ENCODE measurements at regions not wholly inside any gene's neighbourhood (a gene's known extent, or its start where the extent isn't known, plus 50 kb on each side); places are given as distances from the start of the nearest gene placed in this dataset.

DNA sequence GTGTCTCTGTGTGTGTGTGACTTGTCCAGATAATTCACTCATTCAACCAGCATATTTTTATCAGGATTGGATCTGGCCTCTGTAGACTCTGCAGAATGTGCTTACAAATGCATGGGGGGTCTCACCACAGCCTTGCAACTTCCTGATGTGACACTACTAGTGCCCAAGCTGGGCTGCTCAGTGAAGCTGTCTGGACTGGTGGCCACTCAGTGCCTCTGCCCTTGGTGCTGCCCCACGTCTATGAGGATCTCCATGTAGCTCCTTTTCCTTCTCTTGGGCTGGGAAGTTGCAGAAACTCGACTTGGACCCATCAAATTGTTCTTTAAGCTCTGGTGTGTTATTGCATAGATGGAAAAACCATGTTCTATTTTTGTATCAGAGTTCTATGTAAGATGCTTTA, 75.8 kb downstream of the NRN1 start:
- Histone ChIP-seq H3K4me1 (ENCODE audit: control insufficient read depth in 2 of 2, insufficient read depth in 2 of 2, low read length in 2 of 2) (no peaks in the 10 kb centered on the region), H3K9me3 (ENCODE audit: control insufficient read depth in 2 of 2, low read length in 2 of 2) (no peaks in the 10 kb centered on the region), H3K9ac (ENCODE audit: low read depth in 1 of 2, low read length in 2 of 2) (no peak overlapping the region), H3K36me3 (ENCODE audit: control insufficient read depth in 2 of 2, insufficient read depth in 2 of 2, low read length in 2 of 2) (no peaks in the 10 kb centered on the region), H3K27me3 (ENCODE audit: control insufficient read depth in 2 of 2, insufficient read depth in 2 of 2, low read length in 2 of 2) (no peaks in the 10 kb centered on the region), H3K27ac (ENCODE audit: low read depth in 2 of 2, low read length in 2 of 2) (no peak overlapping the region), H3K4me3 (ENCODE audit: low read length in 2 of 2) (no peak overlapping the region)

DNA sequence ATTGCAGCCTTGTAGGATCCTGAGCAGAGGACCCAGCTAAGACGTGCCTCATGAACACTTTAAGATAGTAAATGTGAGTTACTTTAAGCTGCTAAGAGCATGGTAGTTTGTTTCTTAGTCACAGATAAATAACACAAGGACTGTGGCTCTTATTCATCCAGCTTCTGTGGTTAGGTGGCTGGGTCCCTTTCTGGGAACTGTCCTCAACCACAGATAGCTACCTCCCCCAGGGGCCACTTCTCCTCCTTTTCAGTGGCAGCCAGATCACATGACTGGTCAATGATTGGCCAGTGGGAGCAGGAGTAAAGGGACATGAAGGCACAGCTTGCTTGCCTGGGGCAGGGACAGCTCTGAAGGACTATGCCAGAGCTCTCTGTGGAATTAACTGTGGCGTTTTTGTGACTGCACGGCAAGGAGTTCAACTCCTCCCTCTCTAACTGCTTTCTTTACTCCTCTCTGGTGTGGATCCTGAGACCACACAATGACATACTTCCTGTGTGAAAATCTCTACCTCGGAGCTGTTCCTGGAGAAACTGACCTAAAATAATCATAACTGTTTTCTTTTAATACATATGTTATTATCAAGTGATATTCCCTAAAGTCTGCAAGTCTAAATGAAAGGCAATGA, 76.5 kb downstream of the NRN1 start:
- no peaks in the 10 kb centered on the region for H3K4me1 ChIP-seq (ENCODE audit: control insufficient read depth in 2 of 2, insufficient read depth in 2 of 2, low read length in 2 of 2)
- no peaks in the 10 kb centered on the region for H3K36me3 ChIP-seq (ENCODE audit: control insufficient read depth in 2 of 2, insufficient read depth in 2 of 2, low read length in 2 of 2)
- no peak overlapping the region for H3K4me3 ChIP-seq (ENCODE audit: low read length in 2 of 2)
- H3K27me3 ChIP-seq (ENCODE audit: control insufficient read depth in 2 of 2, insufficient read depth in 2 of 2, low read length in 2 of 2): no peaks in the 10 kb centered on the region
- H3K9ac ChIP-seq (ENCODE audit: low read depth in 1 of 2, low read length in 2 of 2): no peak overlapping the region
- H3K27ac ChIP-seq (ENCODE audit: low read depth in 2 of 2, low read length in 2 of 2): no peak overlapping the region
- H3K9me3 ChIP-seq (ENCODE audit: control insufficient read depth in 2 of 2, low read length in 2 of 2): no peaks in the 10 kb centered on the region

DNA sequence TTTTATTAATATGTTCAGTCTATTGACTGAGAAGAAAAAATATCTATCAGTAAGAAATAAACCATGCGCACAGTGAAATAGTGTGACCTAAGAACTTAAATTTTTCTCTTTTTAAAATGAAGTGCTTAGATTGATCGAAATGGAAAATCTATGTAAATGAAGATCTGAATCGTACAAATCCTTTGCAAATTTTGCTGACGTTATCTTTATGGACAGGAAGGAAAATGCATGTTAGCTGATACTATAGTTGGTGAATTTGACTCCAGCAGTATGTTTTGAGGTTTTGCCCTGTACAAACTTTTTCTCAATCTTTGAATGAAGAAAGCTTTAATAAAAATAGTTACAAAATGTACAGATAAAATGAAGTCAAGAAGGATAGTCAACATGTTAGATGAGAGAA, 82.9 kb downstream of the NRN1 start:
- Histone ChIP-seq H3K27ac (ENCODE audit: low read depth in 2 of 2, low read length in 2 of 2) (no peak overlapping the region), H3K4me1 (ENCODE audit: control insufficient read depth in 2 of 2, insufficient read depth in 2 of 2, low read length in 2 of 2) (no peaks in the 10 kb centered on the region), H3K4me3 (ENCODE audit: low read length in 2 of 2) (no peak overlapping the region), H3K9me3 (ENCODE audit: control insufficient read depth in 2 of 2, low read length in 2 of 2) (no peaks in the 10 kb centered on the region), H3K27me3 (ENCODE audit: control insufficient read depth in 2 of 2, insufficient read depth in 2 of 2, low read length in 2 of 2) (no peaks in the 10 kb centered on the region), H3K36me3 (ENCODE audit: control insufficient read depth in 2 of 2, insufficient read depth in 2 of 2, low read length in 2 of 2) (no peaks in the 10 kb centered on the region), H3K9ac (ENCODE audit: low read depth in 1 of 2, low read length in 2 of 2) (no peak overlapping the region)

DNA sequence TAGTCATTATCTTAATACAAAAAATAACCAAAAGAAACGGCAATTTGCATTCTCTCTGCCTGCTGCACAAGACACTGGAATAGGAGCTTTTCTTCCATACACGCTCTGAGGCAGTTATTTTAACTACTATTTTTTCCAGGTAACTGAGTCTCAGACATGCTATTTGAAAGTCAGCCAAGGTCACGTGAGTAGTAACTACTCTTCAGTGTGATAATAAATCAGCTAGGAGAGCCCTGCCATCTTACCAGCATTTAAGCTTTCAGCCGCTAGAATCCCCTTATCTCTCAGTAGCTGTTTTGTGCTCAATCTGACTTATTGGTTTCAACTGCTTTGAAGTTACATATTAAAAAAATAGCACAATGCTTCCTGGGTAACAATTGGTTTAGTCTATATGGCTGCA, 84.5 kb downstream of the NRN1 start:
- Histone ChIP-seq H3K27me3 (ENCODE audit: control insufficient read depth in 2 of 2, insufficient read depth in 2 of 2, low read length in 2 of 2) (peaks cover 0 to 2% of the 10 kb centered on the region in 2 donors), H3K4me1 (ENCODE audit: control insufficient read depth in 2 of 2, insufficient read depth in 2 of 2, low read length in 2 of 2) (no peaks in the 10 kb centered on the region), H3K36me3 (ENCODE audit: control insufficient read depth in 2 of 2, insufficient read depth in 2 of 2, low read length in 2 of 2) (no peaks in the 10 kb centered on the region)

DNA sequence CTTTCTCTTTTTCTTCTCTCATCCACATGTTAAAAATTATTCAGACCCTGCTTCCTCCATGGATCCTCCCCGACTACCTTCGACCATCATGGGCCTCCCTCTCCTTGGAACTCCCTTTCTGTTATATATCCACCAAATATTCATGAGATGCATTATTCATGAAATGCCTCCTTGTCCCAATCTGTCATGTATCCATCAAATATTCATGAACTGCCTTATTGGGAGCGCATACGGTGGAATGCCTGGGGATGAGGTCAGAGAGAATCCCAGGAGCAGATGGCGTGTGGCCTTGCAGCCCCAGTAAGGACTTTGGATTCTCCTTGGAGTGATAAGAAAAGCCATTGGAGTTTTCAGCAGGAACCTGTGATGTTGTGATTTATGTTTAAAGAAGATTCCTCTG, 97.0 kb downstream of the NRN1 start:
- Histone ChIP-seq H3K9ac (ENCODE audit: low read depth in 1 of 2, low read length in 2 of 2) (no peak overlapping the region), H3K4me3 (ENCODE audit: low read length in 2 of 2) (no peak overlapping the region), H3K27me3 (ENCODE audit: control insufficient read depth in 2 of 2, insufficient read depth in 2 of 2, low read length in 2 of 2) (no peaks in the 10 kb centered on the region), H3K4me1 (ENCODE audit: control insufficient read depth in 2 of 2, insufficient read depth in 2 of 2, low read length in 2 of 2) (no peaks in the 10 kb centered on the region), H3K27ac (ENCODE audit: low read depth in 2 of 2, low read length in 2 of 2) (no peak overlapping the region), H3K36me3 (ENCODE audit: control insufficient read depth in 2 of 2, insufficient read depth in 2 of 2, low read length in 2 of 2) (no peaks in the 10 kb centered on the region), H3K9me3 (ENCODE audit: control insufficient read depth in 2 of 2, low read length in 2 of 2) (no peaks in the 10 kb centered on the region)

More for the DNA sequence above, 84.5 kb downstream of the NRN1 start:
- Histone ChIP-seq H3K9ac (ENCODE audit: low read depth in 1 of 2, low read length in 2 of 2) (no peak overlapping the region), H3K9me3 (ENCODE audit: control insufficient read depth in 2 of 2, low read length in 2 of 2) (no peaks in the 10 kb centered on the region), H3K27ac (ENCODE audit: low read depth in 2 of 2, low read length in 2 of 2) (no peak overlapping the region), H3K4me3 (ENCODE audit: low read length in 2 of 2) (no peak overlapping the region)

DNA sequence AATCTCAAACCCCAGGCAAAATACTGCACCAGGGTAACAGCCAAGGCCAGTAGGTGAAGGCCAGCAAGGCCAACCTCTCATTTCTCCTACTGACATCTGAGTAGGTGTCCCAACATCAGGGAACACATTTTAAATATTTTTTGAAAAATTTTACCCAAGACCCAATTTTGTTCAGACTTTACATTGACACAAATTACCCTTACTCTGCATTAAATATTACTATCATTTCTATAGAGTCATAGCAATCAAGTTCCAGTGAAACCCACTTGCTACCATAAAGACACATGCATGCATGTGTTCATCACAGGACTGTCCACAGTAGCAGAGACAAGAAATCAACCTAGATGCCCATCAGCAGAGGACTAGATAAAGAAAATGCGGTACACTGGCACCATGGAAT, 99.9 kb downstream of the NRN1 start:
- Histone ChIP-seq H3K9ac (ENCODE audit: low read depth in 1 of 2, low read length in 2 of 2) (no peak overlapping the region), H3K27ac (ENCODE audit: low read depth in 2 of 2, low read length in 2 of 2) (no peak overlapping the region), H3K4me3 (ENCODE audit: low read length in 2 of 2) (no peak overlapping the region), H3K4me1 (ENCODE audit: control insufficient read depth in 2 of 2, insufficient read depth in 2 of 2, low read length in 2 of 2) (no peaks in the 10 kb centered on the region), H3K27me3 (ENCODE audit: control insufficient read depth in 2 of 2, insufficient read depth in 2 of 2, low read length in 2 of 2) (no peaks in the 10 kb centered on the region), H3K36me3 (ENCODE audit: control insufficient read depth in 2 of 2, insufficient read depth in 2 of 2, low read length in 2 of 2) (no peaks in the 10 kb centered on the region), H3K9me3 (ENCODE audit: control insufficient read depth in 2 of 2, low read length in 2 of 2) (no peaks in the 10 kb centered on the region)

DNA sequence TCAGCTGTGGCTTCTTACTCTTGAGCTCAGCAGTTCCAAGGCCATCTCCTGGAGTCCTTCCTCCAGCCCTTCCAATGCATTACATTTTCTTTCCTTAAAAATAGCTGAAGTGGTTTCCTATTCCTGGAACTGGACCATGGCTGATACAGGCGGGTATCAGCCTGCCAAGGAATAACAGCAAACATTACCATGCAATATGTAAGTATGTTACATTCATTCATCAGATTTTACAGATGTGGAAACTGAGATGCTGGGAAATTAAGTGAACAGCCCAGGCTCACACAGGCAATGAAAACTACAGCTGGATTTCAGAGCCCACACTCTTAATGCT, 100.4 kb downstream of the NRN1 start:
- no peak overlapping the region for H3K4me3 ChIP-seq (ENCODE audit: low read length in 2 of 2)
- H3K9me3 ChIP-seq (ENCODE audit: control insufficient read depth in 2 of 2, low read length in 2 of 2): no peaks in the 10 kb centered on the region
- H3K27ac ChIP-seq (ENCODE audit: low read depth in 2 of 2, low read length in 2 of 2): peak overlapping the region in 1 of 2 donors; percentile 36
- H3K4me1 ChIP-seq (ENCODE audit: control insufficient read depth in 2 of 2, insufficient read depth in 2 of 2, low read length in 2 of 2): no peaks in the 10 kb centered on the region
- no peaks in the 10 kb centered on the region for H3K27me3 ChIP-seq (ENCODE audit: control insufficient read depth in 2 of 2, insufficient read depth in 2 of 2, low read length in 2 of 2)
- H3K9ac ChIP-seq (ENCODE audit: low read depth in 1 of 2, low read length in 2 of 2): no peak overlapping the region
- H3K36me3 ChIP-seq (ENCODE audit: control insufficient read depth in 2 of 2, insufficient read depth in 2 of 2, low read length in 2 of 2): no peaks in the 10 kb centered on the region

DNA sequence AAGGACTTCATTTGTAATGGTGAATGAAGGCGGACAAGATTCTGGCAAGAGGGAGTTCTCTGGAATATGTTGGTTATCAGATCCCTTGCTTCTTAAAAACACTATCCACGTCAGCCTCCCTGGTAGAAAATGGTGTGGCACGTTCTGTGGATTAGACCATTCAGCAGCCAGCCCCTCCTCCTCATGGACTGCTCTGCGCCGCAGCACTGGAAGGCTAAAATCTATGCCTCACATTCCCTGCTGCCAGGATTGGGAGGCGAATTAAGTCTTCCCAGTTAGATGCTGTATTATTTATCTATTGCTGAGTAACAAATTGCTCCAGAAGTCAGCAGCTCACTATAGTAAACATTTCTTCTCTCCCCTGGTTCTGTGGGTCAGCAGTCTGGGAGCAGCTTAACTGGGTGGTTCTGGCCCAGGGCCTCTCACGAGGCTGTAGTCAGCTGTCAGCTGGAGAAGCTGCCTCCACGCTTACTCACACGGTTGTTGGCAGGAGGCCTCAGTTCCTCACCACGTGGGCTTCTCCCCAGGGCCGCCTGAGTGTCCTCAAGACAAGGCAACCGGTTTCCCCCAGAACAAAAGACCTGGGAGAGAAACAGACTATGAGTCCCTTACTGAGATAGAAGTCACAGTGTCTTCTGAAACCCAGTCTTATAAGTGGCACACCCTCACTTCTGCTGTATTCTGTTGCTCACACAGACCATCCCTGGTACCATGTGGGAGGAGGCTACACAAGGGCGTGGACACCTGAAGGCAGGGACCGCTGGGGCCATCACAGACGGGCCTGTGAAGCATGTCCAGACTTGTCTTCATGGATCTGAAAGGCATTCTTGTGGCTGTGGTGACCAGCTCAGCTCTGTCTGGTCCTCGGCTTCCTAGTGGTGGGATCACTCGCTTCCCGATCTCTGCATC, 101.0 kb downstream of the NRN1 start:
- Histone ChIP-seq H3K4me3 (ENCODE audit: low read length in 2 of 2) (no peak overlapping the region), H3K9me3 (ENCODE audit: control insufficient read depth in 2 of 2, low read length in 2 of 2) (no peaks in the 10 kb centered on the region), H3K27me3 (ENCODE audit: control insufficient read depth in 2 of 2, insufficient read depth in 2 of 2, low read length in 2 of 2) (no peaks in the 10 kb centered on the region), H3K27ac (ENCODE audit: low read depth in 2 of 2, low read length in 2 of 2) (peak overlapping the region in 1 of 2 donors; percentile 36), H3K9ac (ENCODE audit: low read depth in 1 of 2, low read length in 2 of 2) (no peak overlapping the region), H3K36me3 (ENCODE audit: control insufficient read depth in 2 of 2, insufficient read depth in 2 of 2, low read length in 2 of 2) (no peaks in the 10 kb centered on the region), H3K4me1 (ENCODE audit: control insufficient read depth in 2 of 2, insufficient read depth in 2 of 2, low read length in 2 of 2) (no peaks in the 10 kb centered on the region)

DNA sequence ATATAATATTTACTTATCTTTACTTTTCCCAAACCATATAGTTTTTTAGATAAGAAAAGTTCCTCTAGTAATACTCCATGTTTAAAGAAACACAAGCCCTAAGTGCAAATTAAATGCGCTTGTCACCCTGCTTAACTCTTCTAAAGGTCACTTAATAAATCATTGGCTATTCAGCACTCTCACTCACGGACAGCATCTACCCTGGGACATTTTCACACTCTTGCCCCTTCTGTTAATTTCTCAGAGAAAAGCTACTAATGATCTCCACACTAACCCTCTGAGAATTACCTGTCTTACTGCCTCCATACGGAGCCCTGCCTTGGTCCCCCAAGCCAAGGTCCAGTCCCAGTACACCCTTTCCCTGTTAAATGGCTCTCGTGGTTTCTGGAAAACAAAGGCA, 102.2 kb downstream of the NRN1 start:
- no peak overlapping the region for H3K27ac ChIP-seq (ENCODE audit: low read depth in 2 of 2, low read length in 2 of 2)
- no peaks in the 10 kb centered on the region for H3K9me3 ChIP-seq (ENCODE audit: control insufficient read depth in 2 of 2, low read length in 2 of 2)
- no peaks in the 10 kb centered on the region for H3K36me3 ChIP-seq (ENCODE audit: control insufficient read depth in 2 of 2, insufficient read depth in 2 of 2, low read length in 2 of 2)
- no peak overlapping the region for H3K4me3 ChIP-seq (ENCODE audit: low read length in 2 of 2)
- H3K9ac ChIP-seq (ENCODE audit: low read depth in 1 of 2, low read length in 2 of 2): no peak overlapping the region
- H3K27me3 ChIP-seq (ENCODE audit: control insufficient read depth in 2 of 2, insufficient read depth in 2 of 2, low read length in 2 of 2): no peaks in the 10 kb centered on the region
- H3K4me1 ChIP-seq (ENCODE audit: control insufficient read depth in 2 of 2, insufficient read depth in 2 of 2, low read length in 2 of 2): no peaks in the 10 kb centered on the region

DNA sequence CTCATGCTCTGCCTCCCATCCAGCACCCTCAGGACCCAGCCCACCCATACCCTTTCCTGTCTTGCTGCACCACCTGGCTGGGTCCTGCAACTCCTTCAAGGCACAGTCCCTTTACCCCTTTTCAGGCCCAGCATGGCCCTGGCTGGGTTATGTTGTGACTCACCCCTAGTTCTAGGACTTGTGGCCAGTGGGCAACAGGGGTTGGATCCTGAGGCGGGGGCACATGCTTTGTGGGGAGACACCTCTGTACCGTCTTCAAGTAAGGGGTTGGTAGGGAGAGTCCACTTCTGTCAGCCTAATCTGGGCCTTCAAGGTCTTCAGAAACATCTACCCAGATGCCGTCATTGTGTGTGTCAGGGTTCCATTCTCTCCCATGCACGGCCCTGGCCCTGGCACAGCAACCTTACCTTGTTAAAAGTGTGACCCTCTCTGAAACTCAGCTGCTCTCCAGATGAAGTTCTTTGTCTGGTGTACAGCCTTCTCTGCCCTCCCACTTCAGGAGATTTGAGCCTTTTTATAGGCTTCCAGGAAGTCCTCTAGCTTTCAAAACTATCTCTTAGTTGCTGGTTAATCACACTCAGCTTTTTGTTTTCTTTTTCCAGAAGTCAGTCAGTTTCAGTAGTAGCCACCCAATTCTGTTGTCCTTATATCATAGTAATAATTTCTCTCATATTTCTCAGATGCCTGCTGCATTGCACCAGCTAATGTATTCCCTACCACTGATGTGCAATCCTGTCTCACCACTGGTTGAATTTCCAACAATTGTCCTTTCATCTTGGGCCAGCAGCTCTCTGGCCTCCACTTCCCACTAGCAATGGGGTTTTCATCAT, 107.3 kb downstream of the NRN1 start:
- H3K4me3 ChIP-seq (ENCODE audit: low read length in 2 of 2): no peak overlapping the region
- H3K27ac ChIP-seq (ENCODE audit: low read depth in 2 of 2, low read length in 2 of 2): no peak overlapping the region
- no peaks in the 10 kb centered on the region for H3K9me3 ChIP-seq (ENCODE audit: control insufficient read depth in 2 of 2, low read length in 2 of 2)
- no peaks in the 10 kb centered on the region for H3K4me1 ChIP-seq (ENCODE audit: control insufficient read depth in 2 of 2, insufficient read depth in 2 of 2, low read length in 2 of 2)
- no peaks in the 10 kb centered on the region for H3K36me3 ChIP-seq (ENCODE audit: control insufficient read depth in 2 of 2, insufficient read depth in 2 of 2, low read length in 2 of 2)
- H3K27me3 ChIP-seq (ENCODE audit: control insufficient read depth in 2 of 2, insufficient read depth in 2 of 2, low read length in 2 of 2): no peaks in the 10 kb centered on the region
- H3K9ac ChIP-seq (ENCODE audit: low read depth in 1 of 2, low read length in 2 of 2): no peak overlapping the region
